Breast epithelium (tissue), 3 donors: ENCODE measurements at regions not wholly inside any gene's neighbourhood (a gene's known extent, or its start where the extent isn't known, plus 50 kb on each side); places are given as distances from the start of the nearest gene placed in this dataset.

Source experiments
- POLR2AphosphoS5 ChIP-seq, 3 donors: sonication (generic); formaldehyde crosslinking; IDR thresholded peaks; one replicate each; pipeline ENCODE4 v1.6.1; 2017; ENCODE audit warnings: antibody characterized with exemption in 3 of 3
- TF ChIP-seq, protein P1 (sequence below), 3 donors: fragments of 450-650 bp; IDR thresholded peaks; one replicate each; pipeline ENCODE4 v1.5.1; 2016 to 2017; ENCODE audit warnings: antibody characterized with exemption in 3 of 3, mild to moderate bottlenecking in 3 of 3, moderate library complexity in 3 of 3

DNA sequence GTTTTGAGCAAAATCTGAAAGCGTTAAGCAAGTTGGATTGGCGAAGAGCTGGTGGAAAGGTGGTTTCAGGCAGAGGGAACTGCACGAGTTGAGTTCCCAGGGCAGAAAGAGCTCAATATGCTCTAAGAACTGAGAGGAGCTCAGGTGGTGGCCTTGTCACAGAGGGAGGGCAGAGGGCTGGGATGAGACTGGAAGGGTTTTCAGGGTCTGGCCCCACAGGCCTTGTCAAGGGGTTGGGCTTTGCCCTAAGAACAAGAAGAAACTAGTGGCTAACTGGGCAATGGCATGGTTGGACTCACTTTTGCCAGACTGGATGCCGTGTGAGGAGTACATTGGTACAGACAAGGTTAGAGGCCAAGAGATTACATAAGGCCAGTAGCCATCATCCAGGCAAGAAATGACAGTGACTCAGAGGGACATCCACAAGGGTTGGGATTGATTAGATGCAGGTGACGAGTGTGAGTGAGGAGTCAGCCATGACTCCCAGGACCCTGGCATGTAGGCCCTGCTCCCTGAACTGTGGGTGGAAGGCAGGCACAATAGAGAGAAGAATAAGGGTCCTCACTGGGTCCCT, 75.1 kb upstream of the SMIM23 start:
- TF ChIP-seq, protein P1, sequence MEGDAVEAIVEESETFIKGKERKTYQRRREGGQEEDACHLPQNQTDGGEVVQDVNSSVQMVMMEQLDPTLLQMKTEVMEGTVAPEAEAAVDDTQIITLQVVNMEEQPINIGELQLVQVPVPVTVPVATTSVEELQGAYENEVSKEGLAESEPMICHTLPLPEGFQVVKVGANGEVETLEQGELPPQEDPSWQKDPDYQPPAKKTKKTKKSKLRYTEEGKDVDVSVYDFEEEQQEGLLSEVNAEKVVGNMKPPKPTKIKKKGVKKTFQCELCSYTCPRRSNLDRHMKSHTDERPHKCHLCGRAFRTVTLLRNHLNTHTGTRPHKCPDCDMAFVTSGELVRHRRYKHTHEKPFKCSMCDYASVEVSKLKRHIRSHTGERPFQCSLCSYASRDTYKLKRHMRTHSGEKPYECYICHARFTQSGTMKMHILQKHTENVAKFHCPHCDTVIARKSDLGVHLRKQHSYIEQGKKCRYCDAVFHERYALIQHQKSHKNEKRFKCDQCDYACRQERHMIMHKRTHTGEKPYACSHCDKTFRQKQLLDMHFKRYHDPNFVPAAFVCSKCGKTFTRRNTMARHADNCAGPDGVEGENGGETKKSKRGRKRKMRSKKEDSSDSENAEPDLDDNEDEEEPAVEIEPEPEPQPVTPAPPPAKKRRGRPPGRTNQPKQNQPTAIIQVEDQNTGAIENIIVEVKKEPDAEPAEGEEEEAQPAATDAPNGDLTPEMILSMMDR (IDR thresholded peaks at IDR 0.05) = no peak
- TF ChIP-seq POLR2AphosphoS5 (IDR thresholded peaks at IDR 0.05) = no peak
